ENCODE measurements at regions not wholly inside any gene's neighbourhood (a gene's known extent, or its start where the extent isn't known, plus 50 kb on each side); places are given as distances from the start of the nearest gene placed in this dataset.

GRCh38 chr11:115874843-115875242 is 370.6 kb upstream of the CADM1 start:
- Mint-ChIP-seq H3K9me3 (no peaks in the 10 kb centered on the region), H3K4me3 (no peak overlapping the region), H3K36me3 (ENCODE audit: low read depth) (no peaks in the 10 kb centered on the region), H3K27me3 (ENCODE audit: low read depth) (no peaks in the 10 kb centered on the region), H3K27ac (ENCODE audit: unreplicated experiment) (no peak overlapping the region), H3K4me1 (peaks cover 19% of the 10 kb centered on the region)
- no peak for DNase-seq (ENCODE audit: low read depth, low spot score)
- TF ChIP-seq CTCF (conservative IDR thresholded peaks at IDR 0.05) = no peak

GRCh38 chr11:115873813-115874212 is 369.6 kb upstream of the CADM1 start:
- no peaks in the 10 kb centered on the region for H3K36me3 Mint-ChIP-seq (ENCODE audit: low read depth)
- no peak for DNase-seq (ENCODE audit: low read depth, low spot score)
- H3K4me3 Mint-ChIP-seq = no peak overlapping the region
- TF ChIP-seq CTCF (conservative IDR thresholded peaks at IDR 0.05) = no peak
- no peaks in the 10 kb centered on the region for H3K9me3 Mint-ChIP-seq
- peaks cover 21% of the 10 kb centered on the region for H3K4me1 Mint-ChIP-seq
- no peaks in the 10 kb centered on the region for H3K27me3 Mint-ChIP-seq (ENCODE audit: low read depth)
- H3K27ac Mint-ChIP-seq (ENCODE audit: unreplicated experiment) = no peak overlapping the region

GRCh38 chr11:115872416-115872815 is 368.2 kb upstream of the CADM1 start:
- no peak for TF ChIP-seq CTCF (conservative IDR thresholded peaks at IDR 0.05)
- no peak overlapping the region for H3K27ac Mint-ChIP-seq (ENCODE audit: unreplicated experiment)
- H3K36me3 Mint-ChIP-seq (ENCODE audit: low read depth) = no peaks in the 10 kb centered on the region
- peaks cover 26% of the 10 kb centered on the region for H3K4me1 Mint-ChIP-seq
- no peaks in the 10 kb centered on the region for H3K27me3 Mint-ChIP-seq (ENCODE audit: low read depth)
- no peak for DNase-seq (ENCODE audit: low read depth, low spot score)
- H3K9me3 Mint-ChIP-seq = no peaks in the 10 kb centered on the region
- no peak overlapping the region for H3K4me3 Mint-ChIP-seq

- Mint-ChIP-seq H3K4me1 (peaks cover 26% of the 10 kb centered on the region), H3K27me3 (ENCODE audit: low read depth) (no peaks in the 10 kb centered on the region), H3K27ac (ENCODE audit: unreplicated experiment) (no peak overlapping the region), H3K4me3 (no peak overlapping the region), H3K9me3 (no peaks in the 10 kb centered on the region), H3K36me3 (ENCODE audit: low read depth) (no peaks in the 10 kb centered on the region)
- no peak for DNase-seq (ENCODE audit: low read depth, low spot score)
- no peak for TF ChIP-seq CTCF (conservative IDR thresholded peaks at IDR 0.05)
These were observed 367.0 kb upstream of the CADM1 start for GRCh38 chr11:115871161-115871760.

- Mint-ChIP-seq H3K36me3 (ENCODE audit: low read depth) (peaks cover 2% of the 10 kb centered on the region), H3K27me3 (ENCODE audit: low read depth) (no peaks in the 10 kb centered on the region), H3K9me3 (no peaks in the 10 kb centered on the region), H3K4me3 (no peak overlapping the region), H3K4me1 (peaks cover 26% of the 10 kb centered on the region), H3K27ac (ENCODE audit: unreplicated experiment) (no peak overlapping the region)
- peak; percentile 70 for TF ChIP-seq CTCF (conservative IDR thresholded peaks at IDR 0.05)
- no peak for DNase-seq (ENCODE audit: low read depth, low spot score)
These were observed 365.7 kb upstream of the CADM1 start for GRCh38 chr11:115869780-115870431.
